Peyer's patch (tissue), 4 donors: ENCODE measurements at regions not wholly inside any gene's neighbourhood (a gene's known extent, or its start where the extent isn't known, plus 50 kb on each side); places are given as distances from the start of the nearest gene placed in this dataset.

Source experiments
- CTCF ChIP-seq, 6 experiments: fragments of 450-650 bp in 4 of 6; fragments of 200-600 bp in 2 of 6; sonication (generic) in 1 of 6; IDR thresholded peaks; one replicate each; pipeline ENCODE4 v1.5.1; 2017 to 2019; ENCODE audit warnings: antibody characterized with exemption in 6 of 6, mild to moderate bottlenecking in 3 of 6, moderate library complexity in 1 of 6
- POLR2A ChIP-seq, 2 donors: fragments of 450-650 bp; IDR thresholded peaks; one replicate each; pipeline ENCODE4 v1.5.1; 2017; ENCODE audit warnings: antibody characterized with exemption in 2 of 2, mild to moderate bottlenecking in 2 of 2, moderate library complexity in 2 of 2

- TF ChIP-seq CTCF (IDR thresholded peaks at IDR 0.05) (no peak), POLR2A (IDR thresholded peaks at IDR 0.05) (no peak)
Measured at GRCh38 chr1:168799927-168800605, 71.1 kb upstream of the DPT start.
